Liver (tissue), 8 donors: ENCODE measurements at regions not wholly inside any gene's neighbourhood (a gene's known extent, or its start where the extent isn't known, plus 50 kb on each side); places are given as distances from the start of the nearest gene placed in this dataset.

ENCODE experiments used
- DNase-seq: peaks from one replicate; pipeline ENCODE4 v3.0.0-alpha.2; 2017; ENCODE audit warnings: low spot score
- H3K27ac ChIP-seq, 2 donors: one replicate each; pipeline ENCODE4 v1.7.0; 2013; ENCODE audit warnings: inconsistent platforms in 2 of 2, low read length in 2 of 2, control low read depth in 1 of 2, low read depth in 1 of 2, mild to moderate bottlenecking in 1 of 2
- H3K27me3 ChIP-seq, 4 donors: one replicate each; pipeline versions ENCODE4 v1.6.1 to v1.7.0; 2013; ENCODE audit warnings: low read length in 3 of 4, inconsistent platforms in 1 of 4, mild to moderate bottlenecking in 1 of 4, moderate library complexity in 1 of 4; ENCODE audit not compliant: control insufficient read depth in 4 of 4, insufficient read depth in 4 of 4
- H3K36me3 ChIP-seq, 4 donors: one replicate each; pipeline versions ENCODE4 v1.6.1 to v1.7.0; 2013; ENCODE audit warnings: low read length in 3 of 4, mild to moderate bottlenecking in 3 of 4, low read depth in 1 of 4, moderate library complexity in 1 of 4; ENCODE audit not compliant: control insufficient read depth in 4 of 4, insufficient read depth in 3 of 4
- H3K4me1 ChIP-seq, 4 donors: one replicate each; pipeline versions ENCODE4 v1.6.1 to v1.7.0; 2013; ENCODE audit warnings: low read length in 3 of 4, mild to moderate bottlenecking in 3 of 4, moderate library complexity in 1 of 4; ENCODE audit not compliant: control insufficient read depth in 4 of 4, insufficient read depth in 4 of 4
- H3K4me3 ChIP-seq, 3 donors: one replicate each; pipeline versions ENCODE4 v1.6.1 to v1.7.0; 2013; ENCODE audit warnings: low read length in 3 of 3, control low read depth in 1 of 3, low read depth in 1 of 3, mild to moderate bottlenecking in 1 of 3
- H3K9ac ChIP-seq, 2 donors: one replicate each; pipeline ENCODE4 v1.7.0; 2013; ENCODE audit warnings: low read length in 2 of 2, mild to moderate bottlenecking in 2 of 2, moderate library complexity in 2 of 2, control low read depth in 1 of 2, low read depth in 1 of 2
- H3K9me3 ChIP-seq, 4 donors: one replicate each; pipeline versions ENCODE4 v1.6.1 to v1.7.0; 2013; ENCODE audit warnings: low read length in 3 of 4; ENCODE audit not compliant: control insufficient read depth in 4 of 4
- ATF3 ChIP-seq: IDR thresholded peaks from 2 replicates; pipeline ENCODE4 v1.6.1; 2016; ENCODE audit warnings: antibody characterized with exemption
- FOXA1 ChIP-seq: IDR thresholded peaks from 2 replicates; pipeline ENCODE4 v1.6.1; 2016; ENCODE audit warnings: antibody characterized with exemption
- FOXA2 ChIP-seq: IDR thresholded peaks from 2 replicates; pipeline ENCODE4 v1.6.1; 2016; ENCODE audit warnings: antibody characterized with exemption
- GABPA ChIP-seq, 2 donors: IDR thresholded peaks in 1 of 2; conservative IDR thresholded peaks in 1 of 2; 2 replicates each; pipeline ENCODE4 v1.6.1; 2016; ENCODE audit warnings: antibody characterized with exemption in 2 of 2, mild to moderate bottlenecking in 1 of 2, moderate library complexity in 1 of 2
- HNF4A ChIP-seq, 2 donors: conservative IDR thresholded peaks; 2 replicates each; pipeline ENCODE4 v1.6.1; 2016; ENCODE audit warnings: antibody characterized with exemption in 2 of 2, mild to moderate bottlenecking in 2 of 2
- HNF4G ChIP-seq: IDR thresholded peaks from 2 replicates; pipeline ENCODE4 v1.6.1; 2016; ENCODE audit warnings: antibody characterized with exemption
- JUND ChIP-seq, 2 donors: IDR thresholded peaks; 2 replicates each; pipeline ENCODE4 v1.6.1; 2016; ENCODE audit warnings: antibody characterized with exemption in 2 of 2
- RAD21 ChIP-seq, 2 donors: IDR thresholded peaks; 2 replicates each; pipeline ENCODE4 v1.6.1; 2016; ENCODE audit warnings: antibody characterized with exemption in 2 of 2, mild to moderate bottlenecking in 2 of 2
- RXRA ChIP-seq, 2 donors: IDR thresholded peaks; 2 replicates each; pipeline ENCODE4 v1.6.1; 2017 to 2018; ENCODE audit warnings: antibody characterized with exemption in 2 of 2, mild to moderate bottlenecking in 1 of 2
- SP1 ChIP-seq: IDR thresholded peaks from 2 replicates; pipeline ENCODE4 v1.6.1; 2018; ENCODE audit warnings: antibody characterized with exemption, mild to moderate bottlenecking
- TAF1 ChIP-seq: conservative IDR thresholded peaks from 2 replicates; pipeline ENCODE4 v1.6.1; 2016; ENCODE audit warnings: antibody characterized with exemption, mild to moderate bottlenecking
- YY1 ChIP-seq: IDR thresholded peaks from 2 replicates; pipeline ENCODE4 v1.6.1; 2016; ENCODE audit warnings: antibody characterized with exemption, mild to moderate bottlenecking
- WGBS: extraction: QIAGEN DNeasy Blood & Tissue Kit; methylation state at CpG from one replicate; pipeline ENCODE4 v1.1.7; 2013; 5-methylcytosine and 5-hydroxymethylcytosine counted together
- TF ChIP-seq, protein P1 (sequence below): fragments of 150-350 bp; IDR thresholded peaks from 2 replicates; pipeline ENCODE4 v1.5.1; 2017; ENCODE audit warnings: improper control_type of control experiment, low read depth, low read length; ENCODE audit not compliant: missing input control
- TF ChIP-seq, protein P2 (sequence below): IDR thresholded peaks from 2 replicates; pipeline ENCODE4 v1.6.1; 2016; ENCODE audit warnings: antibody characterized with exemption
- TF ChIP-seq, protein P3 (sequence below): IDR thresholded peaks from 2 replicates; pipeline ENCODE4 v1.6.1; 2016; ENCODE audit warnings: antibody characterized with exemption
- TF ChIP-seq, protein P4 (sequence below): IDR thresholded peaks from 2 replicates; pipeline ENCODE4 v1.6.1; 2016; ENCODE audit warnings: antibody characterized with exemption, mild to moderate bottlenecking
- donor health status: healthy.
- donor health status: healthy.
- donor health status: healthy.
- donor health status: healthy.
- donor health status: healthy.

GRCh38 chr4:149910177-149910576, 94.5 kb upstream of the IQCM start:
- TF ChIP-seq, protein P1, sequence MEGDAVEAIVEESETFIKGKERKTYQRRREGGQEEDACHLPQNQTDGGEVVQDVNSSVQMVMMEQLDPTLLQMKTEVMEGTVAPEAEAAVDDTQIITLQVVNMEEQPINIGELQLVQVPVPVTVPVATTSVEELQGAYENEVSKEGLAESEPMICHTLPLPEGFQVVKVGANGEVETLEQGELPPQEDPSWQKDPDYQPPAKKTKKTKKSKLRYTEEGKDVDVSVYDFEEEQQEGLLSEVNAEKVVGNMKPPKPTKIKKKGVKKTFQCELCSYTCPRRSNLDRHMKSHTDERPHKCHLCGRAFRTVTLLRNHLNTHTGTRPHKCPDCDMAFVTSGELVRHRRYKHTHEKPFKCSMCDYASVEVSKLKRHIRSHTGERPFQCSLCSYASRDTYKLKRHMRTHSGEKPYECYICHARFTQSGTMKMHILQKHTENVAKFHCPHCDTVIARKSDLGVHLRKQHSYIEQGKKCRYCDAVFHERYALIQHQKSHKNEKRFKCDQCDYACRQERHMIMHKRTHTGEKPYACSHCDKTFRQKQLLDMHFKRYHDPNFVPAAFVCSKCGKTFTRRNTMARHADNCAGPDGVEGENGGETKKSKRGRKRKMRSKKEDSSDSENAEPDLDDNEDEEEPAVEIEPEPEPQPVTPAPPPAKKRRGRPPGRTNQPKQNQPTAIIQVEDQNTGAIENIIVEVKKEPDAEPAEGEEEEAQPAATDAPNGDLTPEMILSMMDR: no peak
- no peak for TF ChIP-seq GABPA (IDR thresholded peaks at IDR 0.05 in 1 of 2, conservative IDR thresholded peaks at IDR 0.05 in 1 of 2)
- TF ChIP-seq, protein P2, sequence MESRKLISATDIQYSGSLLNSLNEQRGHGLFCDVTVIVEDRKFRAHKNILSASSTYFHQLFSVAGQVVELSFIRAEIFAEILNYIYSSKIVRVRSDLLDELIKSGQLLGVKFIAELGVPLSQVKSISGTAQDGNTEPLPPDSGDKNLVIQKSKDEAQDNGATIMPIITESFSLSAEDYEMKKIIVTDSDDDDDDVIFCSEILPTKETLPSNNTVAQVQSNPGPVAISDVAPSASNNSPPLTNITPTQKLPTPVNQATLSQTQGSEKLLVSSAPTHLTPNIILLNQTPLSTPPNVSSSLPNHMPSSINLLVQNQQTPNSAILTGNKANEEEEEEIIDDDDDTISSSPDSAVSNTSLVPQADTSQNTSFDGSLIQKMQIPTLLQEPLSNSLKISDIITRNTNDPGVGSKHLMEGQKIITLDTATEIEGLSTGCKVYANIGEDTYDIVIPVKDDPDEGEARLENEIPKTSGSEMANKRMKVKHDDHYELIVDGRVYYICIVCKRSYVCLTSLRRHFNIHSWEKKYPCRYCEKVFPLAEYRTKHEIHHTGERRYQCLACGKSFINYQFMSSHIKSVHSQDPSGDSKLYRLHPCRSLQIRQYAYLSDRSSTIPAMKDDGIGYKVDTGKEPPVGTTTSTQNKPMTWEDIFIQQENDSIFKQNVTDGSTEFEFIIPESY: no peak
- TF ChIP-seq RAD21 (IDR thresholded peaks at IDR 0.05): no peak
- TF ChIP-seq, protein P3, sequence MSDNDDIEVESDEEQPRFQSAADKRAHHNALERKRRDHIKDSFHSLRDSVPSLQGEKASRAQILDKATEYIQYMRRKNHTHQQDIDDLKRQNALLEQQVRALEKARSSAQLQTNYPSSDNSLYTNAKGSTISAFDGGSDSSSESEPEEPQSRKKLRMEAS: no peak
- no peak for TF ChIP-seq FOXA2
- TF ChIP-seq RXRA (IDR thresholded peaks at IDR 0.05): no peak
- no peak for TF ChIP-seq FOXA1
- TF ChIP-seq HNF4A (conservative IDR thresholded peaks at IDR 0.05): no peak
- no peak for TF ChIP-seq ATF3
- no peak for TF ChIP-seq SP1
- TF ChIP-seq, protein P4, sequence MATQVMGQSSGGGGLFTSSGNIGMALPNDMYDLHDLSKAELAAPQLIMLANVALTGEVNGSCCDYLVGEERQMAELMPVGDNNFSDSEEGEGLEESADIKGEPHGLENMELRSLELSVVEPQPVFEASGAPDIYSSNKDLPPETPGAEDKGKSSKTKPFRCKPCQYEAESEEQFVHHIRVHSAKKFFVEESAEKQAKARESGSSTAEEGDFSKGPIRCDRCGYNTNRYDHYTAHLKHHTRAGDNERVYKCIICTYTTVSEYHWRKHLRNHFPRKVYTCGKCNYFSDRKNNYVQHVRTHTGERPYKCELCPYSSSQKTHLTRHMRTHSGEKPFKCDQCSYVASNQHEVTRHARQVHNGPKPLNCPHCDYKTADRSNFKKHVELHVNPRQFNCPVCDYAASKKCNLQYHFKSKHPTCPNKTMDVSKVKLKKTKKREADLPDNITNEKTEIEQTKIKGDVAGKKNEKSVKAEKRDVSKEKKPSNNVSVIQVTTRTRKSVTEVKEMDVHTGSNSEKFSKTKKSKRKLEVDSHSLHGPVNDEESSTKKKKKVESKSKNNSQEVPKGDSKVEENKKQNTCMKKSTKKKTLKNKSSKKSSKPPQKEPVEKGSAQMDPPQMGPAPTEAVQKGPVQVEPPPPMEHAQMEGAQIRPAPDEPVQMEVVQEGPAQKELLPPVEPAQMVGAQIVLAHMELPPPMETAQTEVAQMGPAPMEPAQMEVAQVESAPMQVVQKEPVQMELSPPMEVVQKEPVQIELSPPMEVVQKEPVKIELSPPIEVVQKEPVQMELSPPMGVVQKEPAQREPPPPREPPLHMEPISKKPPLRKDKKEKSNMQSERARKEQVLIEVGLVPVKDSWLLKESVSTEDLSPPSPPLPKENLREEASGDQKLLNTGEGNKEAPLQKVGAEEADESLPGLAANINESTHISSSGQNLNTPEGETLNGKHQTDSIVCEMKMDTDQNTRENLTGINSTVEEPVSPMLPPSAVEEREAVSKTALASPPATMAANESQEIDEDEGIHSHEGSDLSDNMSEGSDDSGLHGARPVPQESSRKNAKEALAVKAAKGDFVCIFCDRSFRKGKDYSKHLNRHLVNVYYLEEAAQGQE: no peak
- no peak for TF ChIP-seq YY1
- TF ChIP-seq HNF4G: no peak
- Histone ChIP-seq H3K9me3 (no peaks in the 10 kb centered on the region), H3K36me3 (no peaks in the 10 kb centered on the region), H3K4me3 (no peak overlapping the region), H3K4me1 (no peaks in the 10 kb centered on the region), H3K27me3 (no peaks in the 10 kb centered on the region), H3K27ac (no peak overlapping the region), H3K9ac (no peak overlapping the region)
- no peak for DNase-seq
- 73% methylated on average over 3 of the region's 3 CpGs for WGBS

- 41% methylated on average over 2 of the region's 2 CpGs for WGBS
- no peaks in the 10 kb centered on the region for H3K4me1 ChIP-seq
- DNase-seq: no peak
- no peaks in the 10 kb centered on the region for H3K36me3 ChIP-seq
- no peak overlapping the region for H3K4me3 ChIP-seq
- H3K9ac ChIP-seq: no peak overlapping the region
- no peaks in the 10 kb centered on the region for H3K9me3 ChIP-seq
- H3K27me3 ChIP-seq: no peaks in the 10 kb centered on the region
- no peak overlapping the region for H3K27ac ChIP-seq
- TF ChIP-seq GABPA (IDR thresholded peaks at IDR 0.05 in 1 of 2, conservative IDR thresholded peaks at IDR 0.05 in 1 of 2): no peak
- no peak for TF ChIP-seq TAF1
- TF ChIP-seq JUND (IDR thresholded peaks at IDR 0.05): no peak
- no peak for TF ChIP-seq SP1
- TF ChIP-seq, protein P1: no peak
- TF ChIP-seq, protein P2: no peak
Observed at GRCh38 chr4:149910604-149911350, 95.1 kb upstream of the IQCM start.
